ENCODE measurements at regions not wholly inside any gene's neighbourhood (a gene's known extent, or its start where the extent isn't known, plus 50 kb on each side); places are given as distances from the start of the nearest gene placed in this dataset.

GRCh38 chr2:103788951-103789350 is 1027.1 kb downstream of the TMEM182 start:
- CTCF ChIA-PET (ENCODE audit: low intra/inter-chr PET ratio, low total read pairs), result no interaction called here
- WGBS (ENCODE audit: low lambda C conversion rate), result 10% methylated on average over 2 of the region's 2 CpGs
- FAIRE-seq, result no peak

More at GRCh38 chr2:103788951-103789350, 1027.1 kb downstream of the TMEM182 start:
- TF ChIP-seq ARID3A (IDR thresholded peaks at IDR 0.05; ENCODE audit: low read depth, low read length) (no peak), NFKB2 (CRISPR knock-in tag; IDR thresholded peaks at IDR 0.05; ENCODE audit: borderline replicate concordance) (no peak), ELK4 (CRISPR knock-in tag; IDR thresholded peaks at IDR 0.05; ENCODE audit: borderline replicate concordance) (no peak), HINFP (CRISPR knock-in tag; IDR thresholded peaks at IDR 0.05; ENCODE audit: low read depth) (no peak), TAF15 (IDR thresholded peaks at IDR 0.05; ENCODE audit: low read depth, low read length, poor library complexity, severe bottlenecking) (no peak), KAT8 (CRISPR knock-in tag; IDR thresholded peaks at IDR 0.05) (no peak), ZNF234 (CRISPR knock-in tag; conservative IDR thresholded peaks at IDR 0.05) (no peak), GPN1 (CRISPR knock-in tag; IDR thresholded peaks at IDR 0.05; ENCODE audit: borderline replicate concordance) (no peak), ZNF333 (CRISPR knock-in tag; IDR thresholded peaks at IDR 0.05; ENCODE audit: borderline replicate concordance) (no peak)
- Histone ChIP-seq H2AFZ (ENCODE audit: low read length) (no peak overlapping the region), H3K36me3 (replicated peaks in 1 of 2; ENCODE audit: control insufficient read depth in 1 of 2, insufficient read depth in 2 of 2, low read length in 2 of 2) (no peaks in the 10 kb centered on the region), H3K9ac (ENCODE audit: insufficient read depth, low read depth, low read length) (no peak overlapping the region), H4K20me1 (ENCODE audit: insufficient read depth, low read length) (no peaks in the 10 kb centered on the region), H3K4me1 (ENCODE audit: insufficient read depth, low read length) (peaks cover 12% of the 10 kb centered on the region), H3K79me2 (ENCODE audit: insufficient read depth, low read length) (no peaks in the 10 kb centered on the region), H3K4me2 (ENCODE audit: low read depth, low read length) (no peak overlapping the region), H3K27me3 (ENCODE audit: control insufficient read depth in 1 of 2, insufficient read depth in 2 of 2, low read length in 2 of 2) (no peaks in the 10 kb centered on the region), H3K27ac (ENCODE audit: extremely low read length, insufficient read depth, low read length) (no peak overlapping the region), H3K4me3 (replicated peaks in 1 of 3; ENCODE audit: insufficient read depth in 1 of 3, low read depth in 2 of 3, low read length in 3 of 3) (no peak overlapping the region), H3K9me3 (ENCODE audit: low read length) (peaks cover 18% of the 10 kb centered on the region)
- in situ Hi-C loops (cut with HindIII; ENCODE audit: extremely low pct_ligation_motif_present, low pct_unique_long_range_greater_than_20kb) (no loop called here), intact Hi-C loops (cut with micrococcal nuclease; ENCODE audit: unreplicated experiment) (no loop called here)
- POLR2A ChIA-PET, result no interaction called here
- ATAC-seq (no peak), DNase-seq (ENCODE audit: low spot score) (no peak)
- BruUV-seq (replicated peaks), result no TSS peak

All from HepG2 (cell line).